IPS-11a (cell line): ENCODE measurements at regions not wholly inside any gene's neighbourhood (a gene's known extent, or its start where the extent isn't known, plus 50 kb on each side); places are given as distances from the start of the nearest gene placed in this dataset.

ENCODE experiments used
- H3K4me3 ChIP-seq: one replicate; pipeline ENCODE4 v1.5.1; 2013; ENCODE audit warnings: low read depth, low read length, control low read depth

DNA sequence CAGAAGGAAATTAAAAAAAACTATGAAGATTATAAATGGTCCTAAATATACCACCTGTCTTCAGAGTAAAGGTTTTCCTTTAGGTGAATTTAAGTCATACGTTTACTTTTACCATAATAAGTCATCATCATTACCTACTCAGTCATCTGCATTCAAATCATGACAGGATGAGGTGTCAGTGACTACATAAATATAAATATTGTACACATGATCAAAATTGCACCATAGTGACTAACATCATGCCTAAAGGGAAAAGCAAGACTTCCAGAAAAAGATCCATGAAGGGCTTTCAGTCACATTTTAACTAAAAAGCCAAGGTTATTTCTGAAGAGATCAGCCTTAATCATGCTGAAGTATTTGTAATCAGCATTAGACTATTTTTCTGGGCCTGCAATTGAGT, 759.9 kb upstream of the FLRT2 start:
- H3K4me3 ChIP-seq: no peak overlapping the region

DNA sequence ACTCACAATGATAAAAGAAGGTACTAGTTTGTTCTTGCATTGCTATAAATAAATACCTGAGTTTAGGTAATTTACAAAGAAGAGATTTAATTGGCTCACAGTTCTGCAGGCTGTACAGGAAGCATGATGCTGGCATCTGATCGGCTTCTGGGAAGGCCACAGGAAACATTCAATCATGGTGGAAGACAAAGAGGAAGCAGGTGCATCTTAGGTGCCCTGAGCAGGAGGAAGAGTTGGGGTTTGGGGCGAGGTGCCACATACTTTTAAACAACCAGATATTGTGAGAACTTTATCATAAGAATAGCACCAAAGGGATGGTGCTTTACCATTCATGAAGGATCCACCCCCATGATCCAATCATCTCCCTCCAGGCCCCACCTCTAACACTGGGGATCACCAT, 752.6 kb upstream of the FLRT2 start:
- no peak overlapping the region for H3K4me3 ChIP-seq

DNA sequence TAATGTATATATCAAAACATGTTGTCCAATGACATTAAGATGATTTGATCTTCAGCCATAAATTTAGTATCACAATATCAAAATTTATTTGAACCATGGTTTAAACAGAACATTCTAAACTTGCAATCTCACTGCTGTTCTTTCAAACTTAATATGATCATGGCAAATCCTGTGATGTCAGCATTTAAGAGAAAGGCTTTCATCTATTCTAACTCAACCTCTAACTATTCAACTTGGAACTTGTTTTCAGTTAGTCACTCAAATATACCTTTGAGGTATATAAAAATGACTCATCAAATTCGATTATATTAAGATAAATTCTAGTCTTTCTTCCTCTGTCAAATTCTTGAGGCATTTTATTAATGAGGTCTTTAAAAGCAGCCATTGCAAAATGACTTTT, 747.0 kb upstream of the FLRT2 start:
- no peak overlapping the region for H3K4me3 ChIP-seq

DNA sequence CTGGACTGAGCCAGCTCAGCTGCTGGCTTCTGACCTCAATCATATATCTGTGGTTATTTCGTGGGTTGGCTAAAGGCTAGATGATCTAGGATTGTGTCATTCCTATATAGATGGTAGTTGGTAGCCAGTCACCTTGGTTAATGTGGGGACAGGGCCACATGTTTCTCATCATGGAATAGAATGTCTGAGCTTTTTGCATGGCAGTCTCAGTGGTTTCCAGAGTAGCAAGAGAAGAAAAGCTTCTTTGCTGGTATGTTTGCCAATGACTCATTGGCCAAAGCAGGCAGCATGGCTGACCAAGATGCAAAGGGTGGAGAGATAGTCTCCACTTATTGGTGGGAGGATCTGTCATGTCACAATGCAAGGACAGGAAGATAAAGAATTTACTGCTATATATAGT, 746.4 kb upstream of the FLRT2 start:
- H3K4me3 ChIP-seq: no peak overlapping the region

- no peak overlapping the region for H3K4me3 ChIP-seq
These were observed 743.9 kb upstream of the FLRT2 start for GRCh38 chr14:84785996-84786395.

DNA sequence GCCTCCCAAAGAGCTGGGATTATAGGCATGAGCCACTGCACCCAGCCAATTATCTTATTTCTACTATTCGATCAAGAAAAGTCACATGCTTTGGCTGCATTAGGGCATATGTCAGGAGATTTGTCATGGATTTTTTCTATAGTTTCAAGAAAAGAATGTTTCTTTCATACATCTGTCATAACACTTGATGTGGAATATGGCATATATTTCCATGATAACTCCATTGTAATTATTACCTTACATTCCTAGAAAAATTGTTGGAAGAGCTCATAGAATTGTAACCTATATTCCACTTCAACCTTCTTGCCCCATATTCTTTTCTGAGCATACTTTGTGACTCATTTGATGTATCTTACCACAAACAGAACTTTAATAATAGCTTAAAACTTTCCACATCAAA, 740.9 kb upstream of the FLRT2 start:
- H3K4me3 ChIP-seq: no peak overlapping the region

GRCh38 chr14:84792722-84793410, 737.1 kb upstream of the FLRT2 start:
- no peak overlapping the region for H3K4me3 ChIP-seq

DNA sequence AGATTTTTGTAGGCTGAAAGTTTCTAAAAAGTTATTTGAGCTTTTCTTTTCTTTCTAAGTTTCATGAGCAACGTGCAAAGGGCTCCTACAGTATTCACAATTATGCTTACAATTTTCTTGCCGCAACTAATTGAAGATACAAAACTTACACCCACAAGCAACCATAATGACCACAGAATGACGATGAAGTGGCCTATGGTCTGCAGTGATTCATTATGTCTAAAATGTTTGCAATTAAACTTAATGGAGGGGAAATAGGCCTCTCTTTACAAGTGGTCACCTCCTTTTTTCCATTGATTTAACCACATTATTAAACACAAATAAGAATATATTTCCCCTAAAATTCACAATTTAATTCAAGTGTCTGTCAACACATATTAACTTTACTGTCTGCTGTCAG, 732.6 kb upstream of the FLRT2 start:
- no peak overlapping the region for H3K4me3 ChIP-seq

GRCh38 chr14:84804468-84804867, 725.5 kb upstream of the FLRT2 start:
- H3K4me3 ChIP-seq: no peak overlapping the region

- H3K4me3 ChIP-seq: no peak overlapping the region
These were observed 725.0 kb upstream of the FLRT2 start for GRCh38 chr14:84804895-84805294.

DNA sequence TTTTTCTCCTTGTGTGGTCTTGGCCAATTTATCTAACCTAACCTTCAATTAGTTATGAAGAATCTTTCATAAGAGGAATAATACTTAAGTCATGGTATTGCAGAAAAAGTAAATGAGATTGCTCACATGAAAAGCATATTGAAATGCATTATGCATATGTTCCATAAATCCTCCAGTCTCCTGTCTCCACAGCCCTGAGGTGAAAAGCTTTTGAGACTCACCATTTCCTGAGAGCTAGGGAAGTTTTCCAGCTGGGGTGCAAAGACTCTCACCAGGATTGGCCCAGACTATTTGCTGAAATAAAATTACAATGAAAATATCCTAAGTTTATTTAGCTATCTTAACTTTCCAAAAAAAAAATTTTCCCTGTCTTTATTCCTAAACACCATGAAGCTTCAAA, 723.8 kb upstream of the FLRT2 start:
- no peak overlapping the region for H3K4me3 ChIP-seq

GRCh38 chr14:84806622-84807021, 723.3 kb upstream of the FLRT2 start:
- no peak overlapping the region for H3K4me3 ChIP-seq

GRCh38 chr14:84807673-84808072, 722.3 kb upstream of the FLRT2 start:
- H3K4me3 ChIP-seq: no peak overlapping the region

GRCh38 chr14:84809158-84809557, 720.8 kb upstream of the FLRT2 start:
- no peak overlapping the region for H3K4me3 ChIP-seq

- H3K4me3 ChIP-seq: no peak overlapping the region
These were observed 715.6 kb upstream of the FLRT2 start for GRCh38 chr14:84814391-84814790.

GRCh38 chr14:84819528-84819927, 710.4 kb upstream of the FLRT2 start:
- no peak overlapping the region for H3K4me3 ChIP-seq

GRCh38 chr14:84825481-84826251, 704.3 kb upstream of the FLRT2 start:
- no peak overlapping the region for H3K4me3 ChIP-seq

- no peak overlapping the region for H3K4me3 ChIP-seq
These were observed 703.6 kb upstream of the FLRT2 start for GRCh38 chr14:84826294-84826693.

- no peak overlapping the region for H3K4me3 ChIP-seq
These were observed 679.3 kb upstream of the FLRT2 start for GRCh38 chr14:84850595-84850994.

GRCh38 chr14:84856751-84857534, 673.0 kb upstream of the FLRT2 start:
- no peak overlapping the region for H3K4me3 ChIP-seq

DNA sequence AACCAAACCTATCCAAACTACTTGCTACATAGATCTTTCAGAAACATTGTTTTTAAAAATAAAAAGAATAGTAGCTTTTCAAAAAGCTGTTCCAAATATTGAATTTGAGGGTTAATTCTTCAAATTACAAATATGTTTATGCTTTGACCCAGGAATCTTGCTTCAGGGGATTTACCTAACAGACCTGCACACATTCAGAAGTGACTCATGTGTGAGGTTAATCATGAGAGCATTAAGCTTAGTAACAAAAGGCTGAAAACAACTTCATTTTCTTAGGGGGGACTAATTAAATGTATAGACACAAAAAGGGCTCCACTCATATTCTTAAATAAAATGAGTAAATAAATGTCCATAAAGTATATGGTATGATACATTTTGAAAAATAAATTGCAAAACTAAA, 672.4 kb upstream of the FLRT2 start:
- H3K4me3 ChIP-seq: no peak overlapping the region

GRCh38 chr14:84859116-84859515, 670.8 kb upstream of the FLRT2 start:
- H3K4me3 ChIP-seq: no peak overlapping the region
